HS-27A (cell line): ENCODE measurements at regions not wholly inside any gene's neighbourhood (a gene's known extent, or its start where the extent isn't known, plus 50 kb on each side); places are given as distances from the start of the nearest gene placed in this dataset.

Experiments
- DNase-seq: peaks from one replicate; pipeline ENCODE4 v3.0.0-alpha.2; 2012; ENCODE audit warnings: low read depth, missing footprints

- DNase-seq, result no peak
Observed at GRCh38 chr3:43180027-43180426, 74.1 kb upstream of the POMGNT2 start.

DNA sequence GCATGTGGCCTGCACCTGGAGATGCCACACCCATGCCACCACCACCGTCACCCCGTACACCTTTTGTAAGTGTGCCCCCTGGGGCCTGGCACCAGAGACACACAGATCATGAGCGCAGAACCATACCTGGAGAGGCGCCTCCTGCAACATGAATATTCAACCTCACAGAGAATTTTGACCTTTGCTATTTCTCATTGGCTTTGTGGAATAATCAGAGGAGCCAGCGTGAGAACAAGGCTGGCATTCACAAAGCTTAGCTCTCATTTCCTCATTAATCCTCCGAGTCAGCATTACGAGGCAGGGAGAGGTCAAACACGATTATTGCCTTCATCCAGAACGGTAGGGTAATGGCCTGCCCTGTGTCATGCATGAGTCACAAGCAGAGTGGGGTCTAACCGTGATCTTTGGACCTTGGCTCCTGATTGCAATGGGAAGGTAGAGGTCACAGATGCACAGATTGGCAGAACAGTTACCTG is 73.0 kb upstream of the POMGNT2 start:
- no peak for DNase-seq

- DNase-seq, result no peak
Observed at GRCh38 chr3:43177085-43177484, 71.2 kb upstream of the POMGNT2 start.

- DNase-seq, result no peak
Observed at GRCh38 chr3:43176666-43177065, 70.8 kb upstream of the POMGNT2 start.

GRCh38 chr3:43175541-43175940 is 69.7 kb upstream of the POMGNT2 start:
- DNase-seq, result no peak

DNA sequence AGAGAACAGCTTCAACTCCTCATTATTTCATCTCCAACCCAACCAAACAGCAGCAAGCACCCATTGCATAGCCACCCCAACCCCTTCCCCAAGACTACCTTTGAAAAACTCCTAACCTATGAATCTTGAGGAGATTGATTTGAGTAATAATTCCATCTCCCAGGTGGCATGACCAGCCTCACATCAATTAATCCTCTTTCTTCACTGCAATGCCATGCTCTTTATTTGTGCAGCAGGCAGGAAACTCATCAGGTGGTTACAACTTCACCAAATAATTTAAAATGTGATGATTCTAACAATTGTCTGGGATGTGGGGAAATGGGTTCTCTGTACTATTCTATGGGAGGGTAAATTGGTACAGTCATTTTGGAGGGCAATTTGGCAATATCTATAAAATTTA is 68.1 kb upstream of the POMGNT2 start:
- DNase-seq, result no peak

- DNase-seq, result no peak
Observed at GRCh38 chr3:43171748-43172147, 65.9 kb upstream of the POMGNT2 start.

GRCh38 chr3:43170553-43170952 is 64.7 kb upstream of the POMGNT2 start:
- DNase-seq, result no peak

GRCh38 chr3:43169987-43170386 is 64.1 kb upstream of the POMGNT2 start:
- no peak for DNase-seq

GRCh38 chr3:43166406-43166805 is 60.5 kb upstream of the POMGNT2 start:
- no peak for DNase-seq

DNA sequence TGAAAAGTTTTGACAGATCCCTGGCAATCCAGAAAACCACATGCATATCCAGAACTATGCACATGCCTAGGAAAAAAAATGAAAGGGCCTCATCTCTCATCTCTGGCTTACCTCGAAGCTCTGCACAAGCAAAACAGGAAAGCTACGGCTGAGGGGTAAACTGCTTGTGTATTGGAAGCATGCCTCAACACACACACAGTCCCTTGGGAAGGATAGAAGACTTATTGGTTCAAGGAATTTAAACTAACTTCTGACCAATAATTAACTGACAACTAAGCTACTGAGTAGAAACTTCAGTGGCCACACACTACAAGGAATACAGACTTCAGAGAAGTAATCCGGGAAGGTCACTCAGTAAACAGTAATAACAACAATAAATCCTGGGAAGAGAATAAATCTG is 59.9 kb upstream of the POMGNT2 start:
- no peak for DNase-seq

- no peak for DNase-seq
Observed at GRCh38 chr3:43163895-43164493, 58.1 kb upstream of the POMGNT2 start.

- no peak for DNase-seq
Observed at GRCh38 chr3:43162230-43163084, 56.6 kb upstream of the POMGNT2 start.

- DNase-seq, result no peak
Observed at GRCh38 chr3:43161684-43162229, 55.9 kb upstream of the POMGNT2 start.

DNA sequence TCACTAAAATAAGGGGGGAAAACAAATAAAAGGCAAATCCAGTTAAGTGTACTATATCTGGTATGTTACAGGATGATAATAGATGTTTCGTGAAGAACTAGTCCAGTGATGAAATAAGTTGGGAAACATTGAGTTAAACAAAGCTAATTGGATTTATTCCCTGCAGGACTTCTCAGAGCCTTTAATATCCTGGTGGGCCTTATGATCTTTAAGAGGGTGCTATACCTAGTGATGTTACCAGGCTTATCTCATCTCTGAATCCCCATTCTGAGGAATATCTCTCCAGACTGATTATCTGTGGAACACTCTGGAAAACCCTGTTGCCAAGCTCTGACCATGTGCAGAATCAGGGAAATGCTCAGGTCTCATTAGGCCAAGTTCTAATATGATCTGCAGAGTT is 54.8 kb upstream of the POMGNT2 start:
- no peak for DNase-seq

- no peak for DNase-seq
Observed at GRCh38 chr3:43159876-43160255, 54.0 kb upstream of the POMGNT2 start.

GRCh38 chr3:43159131-43159875 is 53.4 kb upstream of the POMGNT2 start:
- DNase-seq, result no peak

GRCh38 chr3:43156812-43157455 is 51.1 kb upstream of the POMGNT2 start:
- DNase-seq, result no peak

GRCh38 chr3:43155464-43156121 is 49.7 kb upstream of the POMGNT2 start:
- peak; percentile 57 for DNase-seq
